IgD-negative memory B cell (primary cell): ENCODE measurements at regions not wholly inside any gene's neighbourhood (a gene's known extent, or its start where the extent isn't known, plus 50 kb on each side); places are given as distances from the start of the nearest gene placed in this dataset.
A peak's percentile ranks its signal among the peaks of the same experiment; 100 is the strongest.
"Not testable (repeated sequence)": the region's sequence is repeated elsewhere in the genome, so short reads cannot be mapped to it uniquely, and the experiment has no call there.

Experiments used
- H3K27ac Mint-ChIP-seq, 3 donors: one replicate each; pipeline ENCODE4 v1.8.0; 2020 to 2022; ENCODE audit warnings: mild to moderate bottlenecking in 3 of 3, mixed read lengths in 3 of 3, moderate library complexity in 1 of 3
- H3K27me3 Mint-ChIP-seq: one replicate; pipeline ENCODE4 v1.8.0; 2021; ENCODE audit warnings: mixed read lengths
- H3K36me3 Mint-ChIP-seq: one replicate; pipeline ENCODE4 v1.8.0; 2020; ENCODE audit warnings: mild to moderate bottlenecking, mixed read lengths
- H3K4me1 Mint-ChIP-seq, 3 donors: one replicate each; pipeline ENCODE4 v1.8.0; 2020 to 2022; ENCODE audit warnings: mixed read lengths in 3 of 3, mild to moderate bottlenecking in 1 of 3
- H3K4me3 Mint-ChIP-seq, 4 donors: one replicate each; pipeline ENCODE4 v1.8.0; 2020 to 2022; ENCODE audit warnings: mild to moderate bottlenecking in 4 of 4, mixed read lengths in 4 of 4, moderate library complexity in 3 of 4
- H3K9me3 Mint-ChIP-seq, 3 donors: one replicate each; pipeline ENCODE4 v1.8.0; 2020 to 2021; ENCODE audit warnings: mixed read lengths in 3 of 3, mild to moderate bottlenecking in 1 of 3

- no peaks in the 10 kb centered on the region for H3K4me1 Mint-ChIP-seq
- no peak overlapping the region for H3K4me3 Mint-ChIP-seq
- H3K27me3 Mint-ChIP-seq: peaks cover 24% of the 10 kb centered on the region
- peaks cover 0 to 3% (median 0%) of the 10 kb centered on the region in 3 donors for H3K9me3 Mint-ChIP-seq
- H3K27ac Mint-ChIP-seq: no peak overlapping the region
- H3K36me3 Mint-ChIP-seq: no peaks in the 10 kb centered on the region
Observed at GRCh38 chrX:39690541-39691415, 407.0 kb downstream of the BCOR start.

DNA sequence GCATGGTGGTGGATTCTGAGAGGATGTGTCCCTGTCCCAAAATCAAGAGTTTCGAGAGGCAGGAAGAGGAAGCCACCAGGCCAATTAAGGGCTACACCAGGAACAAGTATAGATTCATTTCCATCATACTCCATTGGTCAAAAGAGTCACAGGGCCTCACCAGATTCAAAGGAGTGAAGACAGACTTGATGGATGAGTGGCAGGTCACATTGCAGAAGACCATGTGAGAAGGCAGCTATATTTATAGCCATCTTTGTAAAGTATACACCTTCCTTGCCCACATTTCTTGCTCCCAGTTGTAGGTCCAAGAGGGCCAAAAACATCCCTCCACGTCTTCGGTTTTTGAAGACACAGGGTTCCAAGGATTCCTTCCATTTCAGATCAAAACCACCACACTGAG, 406.0 kb downstream of the BCOR start:
- Mint-ChIP-seq H3K9me3 (peaks cover 0 to 6% (median 3%) of the 10 kb centered on the region in 3 donors), H3K4me3 (no peak overlapping the region), H3K4me1 (no peaks in the 10 kb centered on the region), H3K36me3 (no peaks in the 10 kb centered on the region), H3K27me3 (peaks cover 22% of the 10 kb centered on the region), H3K27ac (no peak overlapping the region)

DNA sequence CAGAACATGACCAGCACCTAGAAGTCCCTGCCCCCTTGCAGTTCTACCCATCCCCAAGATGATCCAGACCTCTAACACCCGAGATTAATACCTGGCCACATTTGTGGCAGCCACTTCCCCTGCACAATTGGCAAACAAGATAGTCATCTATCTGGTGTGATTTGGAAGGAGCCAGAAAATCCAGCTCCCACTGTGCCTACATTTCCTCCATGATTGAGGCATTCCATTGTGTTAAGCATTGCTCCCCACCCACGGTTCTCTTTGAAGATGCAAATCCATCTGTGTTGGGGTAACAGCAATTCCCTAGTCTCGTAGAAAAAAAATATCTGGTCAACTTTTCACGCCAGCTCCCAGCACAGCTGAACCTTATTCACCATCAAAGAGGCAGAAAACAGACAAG, 405.0 kb downstream of the BCOR start:
- no peak overlapping the region for H3K27ac Mint-ChIP-seq
- H3K27me3 Mint-ChIP-seq: peaks cover 22% of the 10 kb centered on the region
- H3K4me1 Mint-ChIP-seq: no peaks in the 10 kb centered on the region
- no peak overlapping the region for H3K4me3 Mint-ChIP-seq
- peaks cover 0 to 6% (median 3%) of the 10 kb centered on the region in 3 donors for H3K9me3 Mint-ChIP-seq
- H3K36me3 Mint-ChIP-seq: no peaks in the 10 kb centered on the region

GRCh38 chrX:39693298-39693697, 404.5 kb downstream of the BCOR start:
- Mint-ChIP-seq H3K27me3 (peaks cover 22% of the 10 kb centered on the region), H3K27ac (no peak overlapping the region), H3K9me3 (peaks cover 0 to 6% (median 3%) of the 10 kb centered on the region in 3 donors), H3K36me3 (no peaks in the 10 kb centered on the region), H3K4me3 (no peak overlapping the region), H3K4me1 (no peaks in the 10 kb centered on the region)

- H3K4me1 Mint-ChIP-seq, H3K27ac Mint-ChIP-seq, H3K9me3 Mint-ChIP-seq, H3K36me3 Mint-ChIP-seq, H3K4me3 Mint-ChIP-seq, H3K27me3 Mint-ChIP-seq: not testable (repeated sequence)
Observed at GRCh38 chrX:39702636-39703035, 395.1 kb downstream of the BCOR start.

GRCh38 chrX:39703307-39703706, 394.5 kb downstream of the BCOR start:
- no peaks in the 10 kb centered on the region for H3K4me1 Mint-ChIP-seq
- H3K4me3 Mint-ChIP-seq: no peak overlapping the region
- peaks cover 4% of the 10 kb centered on the region for H3K36me3 Mint-ChIP-seq
- H3K27me3 Mint-ChIP-seq: peaks cover 6% of the 10 kb centered on the region
- H3K9me3 Mint-ChIP-seq: peaks cover 0 to 5% (median 4%) of the 10 kb centered on the region in 3 donors
- H3K27ac Mint-ChIP-seq: no peak overlapping the region

GRCh38 chrX:39704590-39704989, 393.2 kb downstream of the BCOR start:
- Mint-ChIP-seq H3K27me3 (peaks cover 4% of the 10 kb centered on the region), H3K27ac (no peak overlapping the region), H3K4me1 (no peaks in the 10 kb centered on the region), H3K36me3 (peaks cover 5% of the 10 kb centered on the region), H3K9me3 (peaks cover 0 to 10% (median 6%) of the 10 kb centered on the region in 3 donors), H3K4me3 (no peak overlapping the region)

GRCh38 chrX:39705290-39705689, 392.5 kb downstream of the BCOR start:
- Mint-ChIP-seq H3K4me1 (no peaks in the 10 kb centered on the region), H3K27ac (no peak overlapping the region), H3K4me3 (no peak overlapping the region), H3K27me3 (peaks cover 4% of the 10 kb centered on the region), H3K9me3 (peaks cover 0 to 10% (median 6%) of the 10 kb centered on the region in 3 donors), H3K36me3 (peaks cover 1% of the 10 kb centered on the region)

DNA sequence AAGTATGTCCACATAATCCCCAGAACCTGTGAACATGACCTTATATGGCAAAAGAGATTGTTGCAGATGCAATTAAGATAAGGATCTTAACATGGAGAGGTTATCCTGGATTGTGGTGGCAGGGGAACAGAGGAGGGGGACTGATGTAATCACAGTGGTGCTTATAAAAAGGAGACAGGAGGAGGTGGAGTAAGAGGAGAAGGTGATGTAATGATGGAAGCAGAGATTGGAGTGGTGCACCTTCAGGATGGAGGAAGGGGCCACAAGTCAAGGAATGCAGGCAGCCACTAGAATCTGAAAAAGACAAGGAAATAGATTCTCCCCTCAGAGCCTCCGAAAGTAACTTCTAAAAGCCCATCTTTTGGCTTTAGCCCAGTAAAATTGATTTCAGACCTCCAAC, 388.4 kb downstream of the BCOR start:
- H3K27me3 Mint-ChIP-seq: peaks cover 4% of the 10 kb centered on the region

GRCh38 chrX:39709812-39710211, 387.9 kb downstream of the BCOR start:
- Mint-ChIP-seq H3K27me3 (peaks cover 5% of the 10 kb centered on the region), H3K4me1 (no peaks in the 10 kb centered on the region), H3K27ac (no peak overlapping the region), H3K4me3 (no peak overlapping the region), H3K36me3 (peaks cover 1% of the 10 kb centered on the region), H3K9me3 (peaks cover 0 to 5% (median 4%) of the 10 kb centered on the region in 3 donors)

More for the DNA sequence above, 388.4 kb downstream of the BCOR start:
- Mint-ChIP-seq H3K27ac (no peak overlapping the region), H3K9me3 (peaks cover 0 to 5% (median 4%) of the 10 kb centered on the region in 3 donors), H3K4me3 (peak overlapping the region in 1 of 4 donors; percentile 44), H3K36me3 (peaks cover 1% of the 10 kb centered on the region), H3K4me1 (no peaks in the 10 kb centered on the region)

- peaks cover 5% of the 10 kb centered on the region for H3K27me3 Mint-ChIP-seq
- no peak overlapping the region for H3K27ac Mint-ChIP-seq
- no peak overlapping the region for H3K4me3 Mint-ChIP-seq
- peaks cover 0 to 5% (median 4%) of the 10 kb centered on the region in 3 donors for H3K9me3 Mint-ChIP-seq
- no peaks in the 10 kb centered on the region for H3K4me1 Mint-ChIP-seq
- H3K36me3 Mint-ChIP-seq: peaks cover 1% of the 10 kb centered on the region
Observed at GRCh38 chrX:39710776-39711175, 387.0 kb downstream of the BCOR start.

DNA sequence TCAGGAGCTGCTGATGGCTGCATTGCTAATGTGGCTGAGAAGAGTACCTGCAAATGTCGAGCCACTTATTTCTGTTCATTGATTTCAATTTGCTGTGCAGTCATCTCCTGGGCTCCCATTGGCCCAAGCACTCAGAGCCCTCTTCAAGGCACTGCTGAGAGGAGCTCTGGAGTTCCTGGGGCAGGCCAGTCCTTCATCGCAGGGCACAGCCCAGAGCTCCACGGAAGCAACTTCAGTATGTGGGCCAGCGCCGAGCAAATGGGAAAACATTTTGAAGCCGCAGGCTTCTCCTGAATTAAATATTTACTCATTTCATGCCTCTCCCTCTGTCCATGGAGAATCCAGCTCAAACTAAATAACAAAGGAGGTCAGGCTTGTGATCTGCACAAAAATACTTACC, 383.3 kb downstream of the BCOR start:
- no peak overlapping the region for H3K27ac Mint-ChIP-seq
- peaks cover 5% of the 10 kb centered on the region for H3K27me3 Mint-ChIP-seq
- H3K4me1 Mint-ChIP-seq: no peaks in the 10 kb centered on the region
- no peak overlapping the region for H3K4me3 Mint-ChIP-seq
- no peaks in the 10 kb centered on the region for H3K36me3 Mint-ChIP-seq
- peaks cover 0 to 2% (median 0%) of the 10 kb centered on the region in 3 donors for H3K9me3 Mint-ChIP-seq

GRCh38 chrX:39716401-39716800, 381.4 kb downstream of the BCOR start:
- Mint-ChIP-seq H3K9me3 (no peaks in the 10 kb centered on the region), H3K4me1 (no peaks in the 10 kb centered on the region)

GRCh38 chrX:39716802-39717540, 380.8 kb downstream of the BCOR start:
- H3K36me3 Mint-ChIP-seq: no peaks in the 10 kb centered on the region
- no peak overlapping the region for H3K27ac Mint-ChIP-seq
- no peaks in the 10 kb centered on the region for H3K9me3 Mint-ChIP-seq
- no peak overlapping the region for H3K4me3 Mint-ChIP-seq
- no peaks in the 10 kb centered on the region for H3K4me1 Mint-ChIP-seq
- H3K27me3 Mint-ChIP-seq: peaks cover 1% of the 10 kb centered on the region

More at GRCh38 chrX:39716401-39716800, 381.4 kb downstream of the BCOR start:
- H3K27ac Mint-ChIP-seq: no peak overlapping the region
- no peak overlapping the region for H3K4me3 Mint-ChIP-seq
- no peaks in the 10 kb centered on the region for H3K36me3 Mint-ChIP-seq
- peaks cover 1% of the 10 kb centered on the region for H3K27me3 Mint-ChIP-seq

DNA sequence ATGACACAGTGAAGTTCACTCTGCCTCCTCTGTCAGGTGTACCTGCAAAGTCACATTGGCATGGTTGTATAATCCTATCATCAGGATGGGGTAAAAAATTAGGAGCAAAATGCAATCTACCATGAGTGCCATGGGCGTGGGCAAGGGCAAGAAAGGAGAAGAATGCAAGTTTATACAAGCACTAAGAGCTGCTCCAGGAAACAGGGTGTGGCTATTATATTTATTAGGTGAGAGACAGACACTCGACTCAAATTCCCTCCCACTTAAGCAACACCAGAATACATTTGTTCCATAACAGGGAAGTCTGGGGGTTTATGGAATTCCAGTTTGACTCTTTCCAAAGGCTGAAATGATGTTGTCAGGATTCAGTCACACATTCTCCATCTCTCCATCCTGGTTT, 378.8 kb downstream of the BCOR start:
- H3K4me1 Mint-ChIP-seq: no peaks in the 10 kb centered on the region
- H3K4me3 Mint-ChIP-seq: no peak overlapping the region
- H3K27ac Mint-ChIP-seq: no peak overlapping the region
- no peaks in the 10 kb centered on the region for H3K36me3 Mint-ChIP-seq
- H3K27me3 Mint-ChIP-seq: peaks cover 8% of the 10 kb centered on the region
- H3K9me3 Mint-ChIP-seq: peaks cover 0 to 2% (median 0%) of the 10 kb centered on the region in 3 donors
